Hematopoietic multipotent progenitor cell (in vitro differentiated cells): ENCODE measurements at regions not wholly inside any gene's neighbourhood (a gene's known extent, or its start where the extent isn't known, plus 50 kb on each side); places are given as distances from the start of the nearest gene placed in this dataset.
A peak's percentile ranks its signal among the peaks of the same experiment; 100 is the strongest.

Experiments
- DNase-seq, 3 donors: peaks; one replicate each; pipeline ENCODE4 v3.0.0-alpha.2; 2011 to 2015; ENCODE audit warnings: low read depth in 2 of 3, low spot score in 2 of 3

DNA sequence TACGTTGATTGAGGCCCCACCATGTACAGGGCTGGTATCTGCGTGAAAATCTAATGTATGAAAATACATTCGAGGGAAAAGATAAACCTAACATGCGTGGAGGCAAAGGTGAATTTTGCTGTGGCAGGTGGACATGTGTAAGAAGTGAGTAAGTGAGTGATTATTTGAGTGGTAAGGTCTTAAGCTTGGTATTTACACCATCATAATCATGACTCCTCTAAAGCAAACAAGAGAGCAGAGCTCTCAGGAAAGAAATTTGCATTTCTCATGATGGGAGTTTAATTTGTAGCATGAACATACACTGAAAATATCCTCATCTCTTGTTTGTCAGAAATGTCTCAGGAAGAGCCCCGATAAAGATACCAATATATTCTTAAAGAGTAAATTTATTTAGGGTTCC lies 260.6 kb downstream of the PSAT1 start:
- DNase-seq = no peak

DNA sequence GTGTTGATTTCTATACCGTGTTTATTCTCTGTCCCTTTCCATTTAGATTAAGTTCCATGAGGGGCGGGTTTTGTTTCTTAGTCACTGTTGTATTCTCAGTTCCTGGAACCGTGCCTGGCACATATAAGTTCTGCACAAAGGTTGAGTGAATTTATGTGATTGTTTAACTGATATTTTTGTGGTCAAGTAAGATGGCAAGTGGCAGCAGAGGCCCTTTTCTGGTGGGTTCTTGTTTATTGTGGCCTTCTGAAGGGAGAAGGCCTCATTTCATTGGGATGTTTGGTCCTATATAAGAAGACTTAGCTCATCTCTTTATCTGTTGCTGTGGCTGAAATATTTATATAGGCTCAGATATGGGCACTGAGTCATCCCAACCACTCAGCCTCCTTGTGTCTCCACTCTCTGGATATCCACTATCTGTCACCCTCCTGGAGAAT lies 262.5 kb downstream of the PSAT1 start:
- DNase-seq = no peak

DNA sequence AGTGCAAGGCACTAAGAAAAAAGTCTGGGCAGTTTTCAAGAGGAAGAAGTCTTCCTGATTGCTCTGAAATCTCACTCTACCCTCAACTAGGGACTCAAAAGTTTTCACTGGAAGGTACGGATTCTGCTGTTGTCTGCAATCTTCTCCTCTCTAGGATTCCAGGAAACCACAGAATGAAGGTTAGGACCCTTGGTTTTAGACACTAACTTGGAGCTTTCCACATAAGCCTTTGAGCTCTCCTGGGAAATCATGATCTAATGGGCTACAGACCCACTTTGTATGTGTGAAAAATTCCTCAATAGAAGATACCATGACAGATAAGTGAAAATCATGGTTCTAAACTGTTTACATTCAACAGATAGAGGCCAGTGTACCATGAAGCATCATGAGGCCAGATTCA lies 265.1 kb downstream of the PSAT1 start:
- no peak for DNase-seq

DNA sequence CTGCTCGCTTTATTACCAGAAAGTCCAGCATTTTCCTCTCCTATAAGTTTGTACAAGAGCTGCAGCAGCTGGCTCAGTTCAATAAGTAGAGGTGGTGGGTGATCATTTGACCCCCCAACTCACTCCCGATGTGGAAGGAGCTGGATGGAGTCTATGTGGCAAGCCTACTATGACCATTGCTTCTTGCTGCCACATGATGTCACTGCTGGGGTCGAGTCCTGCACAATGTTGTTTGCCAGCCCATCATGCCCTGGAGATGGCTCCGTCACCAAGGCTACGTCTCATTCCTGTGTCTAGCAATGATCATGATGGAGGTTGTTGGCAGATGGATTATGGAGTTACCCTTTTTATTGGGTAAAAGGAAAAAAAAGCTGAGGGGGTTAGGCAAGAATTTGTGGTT lies 266.3 kb downstream of the PSAT1 start:
- no peak for DNase-seq

DNA sequence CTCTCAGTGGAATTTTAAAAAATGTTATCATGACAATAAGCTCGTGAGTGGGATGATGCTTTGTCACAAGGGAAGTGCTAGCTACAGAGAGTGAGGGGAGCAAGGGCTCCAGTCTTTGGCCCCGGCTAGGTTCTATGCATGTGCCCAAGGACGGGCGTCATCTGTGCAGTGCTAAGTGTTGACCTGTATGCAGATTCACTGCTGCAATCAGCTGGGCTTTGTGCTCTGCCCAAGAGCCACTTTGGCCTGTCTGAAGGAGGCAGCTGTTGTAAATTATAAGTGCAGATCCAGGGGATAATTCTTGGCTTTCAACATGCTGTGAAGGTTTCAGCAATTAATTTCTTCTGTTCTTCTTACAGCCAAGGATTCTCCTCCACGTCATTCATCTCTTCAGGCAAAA lies 268.6 kb downstream of the PSAT1 start:
- DNase-seq = no peak

DNA sequence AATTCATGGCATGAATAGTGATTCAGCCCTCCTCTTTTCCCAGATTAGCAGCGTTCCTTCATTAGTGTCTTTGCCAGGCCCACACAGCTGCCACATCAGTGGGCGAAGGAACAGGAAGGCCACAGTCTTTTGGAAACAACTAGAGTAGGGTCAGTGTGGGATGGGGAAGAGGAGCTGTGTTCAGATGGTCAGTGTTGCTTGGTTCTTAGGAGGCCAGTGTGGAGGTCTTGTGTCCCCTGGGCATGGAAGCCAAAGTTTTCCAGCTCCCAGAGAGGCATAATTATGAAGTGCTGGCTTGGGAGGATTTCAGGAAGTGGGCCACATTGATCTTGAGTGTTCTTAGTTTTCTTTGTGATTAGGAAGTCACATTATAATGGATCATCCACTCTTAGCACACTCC lies 269.6 kb downstream of the PSAT1 start:
- no peak for DNase-seq

DNA sequence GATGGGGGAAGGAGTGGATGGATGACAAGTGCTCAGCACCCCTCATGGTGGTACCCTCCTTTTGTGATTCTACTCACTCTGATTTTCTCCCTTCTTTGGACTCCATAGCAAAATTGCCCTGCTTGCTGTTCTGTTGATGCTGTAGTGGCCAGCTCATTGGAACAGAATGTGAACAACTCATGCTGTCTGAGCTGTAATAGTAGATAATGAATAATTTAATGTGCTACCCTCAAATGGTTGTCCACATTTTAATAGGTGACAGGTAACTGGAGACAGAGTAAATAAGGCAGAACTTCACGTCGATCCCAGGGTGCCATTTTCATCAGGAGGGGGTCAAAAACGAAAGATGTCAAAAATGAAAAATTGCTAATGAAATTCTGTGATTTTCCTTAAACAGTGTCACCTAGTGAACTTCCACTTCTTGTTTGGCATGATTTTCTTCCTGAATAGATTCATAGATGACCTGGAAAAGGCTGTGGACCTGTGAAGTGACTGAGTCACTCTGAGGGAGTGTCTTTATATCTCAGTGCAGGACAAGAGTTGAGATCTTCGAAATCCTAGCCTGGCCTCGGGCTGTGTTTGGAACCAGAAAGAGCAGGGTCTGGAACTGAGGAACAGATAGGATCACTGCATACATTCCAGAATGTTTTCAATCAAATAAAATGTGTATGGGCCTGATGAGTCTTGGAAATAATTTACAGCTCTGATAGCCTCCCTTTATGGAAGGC lies 270.2 kb downstream of the PSAT1 start:
- no peak for DNase-seq

DNA sequence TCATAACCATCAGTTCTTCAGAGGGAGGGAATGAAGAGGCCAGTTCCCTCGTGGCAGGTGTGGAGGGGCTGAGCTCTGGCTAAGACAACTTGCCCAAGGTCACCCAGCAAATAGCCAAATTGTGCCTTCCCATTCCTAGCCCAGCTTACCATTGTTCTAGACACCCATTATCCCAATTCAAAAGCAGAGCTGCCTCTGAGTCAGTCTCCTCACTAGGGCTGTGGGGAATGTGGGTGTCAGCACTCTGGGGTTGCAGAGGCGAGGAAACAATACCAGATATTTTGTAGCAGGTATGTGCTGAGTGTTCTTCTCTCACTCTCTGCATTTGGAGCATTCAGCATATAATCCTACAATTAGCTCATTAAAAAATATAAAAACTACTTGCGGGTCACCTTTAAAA lies 270.8 kb downstream of the PSAT1 start:
- DNase-seq = no peak

DNA sequence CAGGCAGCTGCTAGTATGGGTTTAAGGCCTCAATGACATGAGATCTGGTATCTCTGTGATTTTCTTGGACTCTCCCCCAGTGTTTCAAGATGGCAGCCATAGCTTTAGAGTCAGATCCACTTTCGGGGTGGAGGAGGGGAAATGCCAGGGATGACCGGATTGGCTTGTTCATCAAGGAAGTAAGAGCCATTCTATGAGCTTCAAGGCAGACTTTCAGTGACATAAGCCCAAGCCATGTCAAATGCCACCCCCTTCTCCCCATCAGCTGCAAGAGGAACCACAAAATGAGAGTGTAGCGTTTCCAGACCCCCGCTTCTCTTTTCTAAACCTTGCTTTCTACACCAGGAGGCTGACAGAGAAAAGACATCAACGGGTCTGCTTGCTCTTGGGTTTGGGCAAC lies 271.8 kb downstream of the PSAT1 start:
- no peak for DNase-seq

DNA sequence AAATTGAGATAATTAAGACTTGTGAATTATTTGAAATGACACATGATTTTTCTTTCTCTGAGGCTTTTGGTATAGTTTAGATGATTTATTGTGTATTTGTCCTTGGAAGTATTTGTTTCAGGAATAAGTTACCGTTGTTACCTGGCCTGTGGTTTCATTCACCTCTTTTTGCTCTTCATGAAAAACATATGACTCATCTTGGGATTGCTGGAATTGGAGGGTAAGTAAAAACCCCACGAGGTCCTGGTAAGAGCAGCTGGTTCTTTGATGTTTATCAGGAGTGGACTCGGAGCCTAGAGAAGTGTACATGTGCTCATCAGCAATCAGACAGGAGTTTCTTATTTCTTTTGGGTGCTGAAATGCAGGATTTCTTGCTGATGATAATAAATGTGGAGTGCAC lies 275.3 kb downstream of the PSAT1 start:
- DNase-seq = no peak

DNA sequence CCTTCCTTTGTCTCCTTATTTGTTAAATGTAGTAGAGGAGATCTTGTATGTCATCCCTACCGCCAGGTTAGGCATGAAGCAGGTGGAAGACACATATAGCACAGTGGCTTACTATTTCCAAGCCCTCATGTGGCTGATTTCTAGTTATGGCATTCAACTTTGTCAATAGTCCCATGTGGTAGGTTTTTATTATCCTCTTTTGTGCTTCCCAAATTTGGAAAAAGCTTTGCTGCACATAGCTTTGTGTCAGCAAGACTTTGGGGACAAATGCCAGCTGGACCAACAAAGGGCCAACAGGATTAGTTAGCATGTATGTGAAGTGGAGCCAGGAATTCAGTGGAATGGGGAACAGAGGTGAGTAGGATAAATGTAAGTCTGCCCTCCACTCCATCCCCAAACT lies 276.3 kb downstream of the PSAT1 start:
- no peak for DNase-seq

DNA sequence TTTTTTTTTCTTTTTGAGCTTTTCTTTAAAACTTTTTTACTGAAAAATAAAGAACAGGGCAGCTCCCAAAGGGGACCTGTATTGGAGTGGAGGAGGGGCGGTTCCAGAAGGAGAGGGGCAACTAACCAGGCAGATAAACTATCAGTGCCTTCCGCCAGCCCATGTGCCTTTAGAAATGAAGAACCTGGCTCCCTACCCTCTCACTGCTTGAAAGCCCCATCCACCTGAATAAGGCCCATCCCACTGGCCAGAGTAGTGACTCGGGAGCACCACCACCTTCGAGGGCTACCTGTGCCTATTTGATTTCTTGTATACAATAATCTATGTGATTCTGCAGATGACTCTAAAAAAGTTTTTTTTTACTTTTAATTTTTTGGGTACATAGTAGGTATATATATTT lies 276.7 kb downstream of the PSAT1 start:
- no peak for DNase-seq

DNA sequence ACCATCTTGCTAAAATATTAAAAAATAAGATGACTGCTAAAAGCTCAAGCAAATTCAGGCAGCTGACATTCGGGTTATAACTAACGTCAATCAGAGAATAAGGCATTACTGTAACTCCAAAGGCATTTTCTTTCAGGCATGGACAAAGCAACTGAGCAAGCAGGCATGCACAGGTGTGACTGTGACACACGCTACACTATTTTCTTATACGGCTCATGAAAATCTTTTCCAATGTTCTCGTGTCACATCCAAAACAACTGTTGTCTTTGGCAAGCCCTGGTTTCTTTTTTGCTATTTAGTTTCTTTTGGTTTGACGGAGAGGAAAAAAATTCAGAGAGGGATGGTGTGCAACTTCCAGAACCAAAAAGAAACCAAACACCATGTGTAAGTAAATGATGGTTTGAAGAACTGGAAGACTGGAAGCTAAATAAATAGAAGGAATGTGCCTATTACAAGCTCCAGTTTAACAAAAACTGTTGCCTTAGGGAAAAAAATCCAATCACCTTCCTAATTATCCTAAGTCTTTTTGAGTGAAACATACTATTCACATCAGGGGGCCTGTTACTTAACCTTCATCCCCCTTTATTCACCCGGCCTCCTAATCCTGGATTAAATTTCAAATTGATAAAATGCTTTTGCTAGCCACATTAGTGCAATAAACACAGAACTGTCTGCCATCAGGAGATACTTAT lies 277.6 kb downstream of the PSAT1 start:
- no peak for DNase-seq

DNA sequence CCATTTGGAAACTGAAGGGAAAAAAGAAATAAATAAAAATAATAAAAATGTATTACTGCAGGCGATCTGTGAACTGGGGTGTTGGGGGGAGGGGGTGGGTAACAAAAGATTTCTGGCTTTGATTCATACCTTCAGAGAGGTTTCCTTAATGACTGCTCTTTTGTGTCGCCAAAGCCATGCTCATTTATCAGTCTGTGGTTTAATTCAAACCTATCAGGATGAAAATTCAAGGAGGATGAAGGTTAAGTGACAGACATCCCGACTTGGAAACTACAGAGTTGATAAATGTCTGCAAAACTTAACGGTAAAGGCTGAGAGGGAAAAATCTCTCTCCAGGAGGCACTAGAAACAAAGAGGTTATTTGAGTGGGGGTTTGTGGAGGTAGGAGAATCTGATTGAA lies 278.2 kb downstream of the PSAT1 start:
- no peak for DNase-seq

DNA sequence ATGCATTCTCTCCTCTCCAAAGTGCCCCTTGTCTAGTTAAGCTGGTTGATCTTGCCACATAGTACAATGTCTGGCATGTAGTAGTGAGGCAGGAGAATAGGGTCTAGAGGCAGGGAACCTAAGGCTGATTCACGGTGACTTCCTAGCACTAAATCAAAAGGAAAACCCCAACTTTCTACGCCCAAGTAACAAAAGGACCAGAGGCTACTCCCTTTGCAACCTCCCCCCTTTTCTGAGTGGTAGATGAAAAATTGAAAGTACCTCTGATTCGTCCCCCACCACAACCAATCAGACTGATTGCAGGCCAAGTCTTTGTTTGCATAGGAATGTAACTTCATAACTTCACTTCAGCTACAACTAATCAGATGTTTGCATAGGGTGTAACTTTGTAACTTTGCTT lies 278.8 kb downstream of the PSAT1 start:
- no peak for DNase-seq

DNA sequence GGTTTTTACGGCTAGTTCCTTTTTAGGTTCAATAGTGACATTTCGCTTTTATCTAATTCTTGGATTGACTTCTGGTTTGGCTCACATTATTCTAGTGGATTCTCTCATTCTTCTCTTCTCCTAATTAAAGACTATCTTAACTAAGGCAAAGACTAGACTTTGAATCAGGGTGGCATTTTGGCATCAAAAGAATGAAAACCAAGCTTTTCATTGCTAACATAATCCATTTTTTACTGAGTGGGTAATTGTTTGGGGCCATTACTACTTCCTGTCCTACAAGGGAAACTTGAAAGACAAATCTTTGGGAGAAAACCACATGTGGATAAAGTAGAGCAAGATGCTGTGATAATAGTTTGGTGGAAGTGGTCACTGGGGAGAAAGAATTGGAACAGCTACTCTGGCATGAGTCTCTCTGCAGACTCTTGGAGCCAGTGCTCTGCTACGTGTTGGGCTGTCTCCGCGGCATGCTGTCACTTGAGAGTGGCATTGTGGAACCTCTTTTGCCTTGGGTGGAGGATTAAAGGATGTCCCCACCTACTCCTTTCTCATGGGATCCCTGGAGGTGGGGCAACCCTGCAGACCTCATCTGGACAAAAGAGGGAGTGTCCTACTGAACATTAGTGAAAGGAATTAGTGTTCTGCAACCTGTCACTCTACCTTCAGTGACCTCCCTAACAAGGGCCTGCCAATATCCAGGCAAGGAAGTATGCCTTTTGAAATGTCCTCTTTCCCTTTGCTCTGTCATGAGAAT lies 280.4 kb downstream of the PSAT1 start:
- no peak for DNase-seq

DNA sequence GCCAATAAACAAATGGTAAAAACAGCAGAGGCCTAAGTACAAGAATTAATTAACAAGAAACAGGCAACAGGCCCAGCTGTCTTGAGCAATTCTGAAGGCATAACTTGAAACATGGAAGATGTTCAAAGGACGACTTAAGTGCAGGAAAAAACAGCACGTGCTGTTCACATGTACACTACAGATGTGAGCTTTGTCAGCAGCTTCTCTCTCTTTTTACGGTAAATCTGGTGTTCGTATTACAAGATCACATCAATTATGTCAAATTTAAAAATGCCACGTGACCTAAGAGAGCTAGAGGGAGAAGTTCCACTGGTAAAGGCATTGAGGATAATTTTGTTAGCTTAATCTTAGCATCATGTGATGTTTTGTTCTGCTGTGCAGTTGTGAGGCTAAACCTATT lies 281.1 kb downstream of the PSAT1 start:
- no peak for DNase-seq

DNA sequence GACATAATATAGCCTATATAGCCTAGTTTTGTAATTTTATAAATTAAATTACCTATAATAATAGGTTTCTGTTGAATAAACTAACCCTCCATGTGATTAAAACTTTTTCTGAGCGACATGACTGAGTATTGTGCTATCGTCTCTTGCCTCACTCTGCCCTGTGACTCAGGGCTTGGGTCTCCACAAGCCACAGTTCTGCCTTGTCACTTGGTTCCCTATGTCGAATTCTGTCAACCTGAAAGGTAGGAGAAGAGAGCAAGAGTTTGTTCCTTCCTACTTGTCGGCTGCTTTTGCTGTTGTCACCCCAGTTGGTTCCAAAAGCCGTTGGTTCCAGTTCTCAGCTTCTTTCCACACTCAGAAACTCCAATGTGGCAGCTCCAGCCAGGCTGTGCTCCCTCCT lies 285.9 kb downstream of the PSAT1 start:
- DNase-seq = peak in 2 of 3 donors; percentile 10 to 33

DNA sequence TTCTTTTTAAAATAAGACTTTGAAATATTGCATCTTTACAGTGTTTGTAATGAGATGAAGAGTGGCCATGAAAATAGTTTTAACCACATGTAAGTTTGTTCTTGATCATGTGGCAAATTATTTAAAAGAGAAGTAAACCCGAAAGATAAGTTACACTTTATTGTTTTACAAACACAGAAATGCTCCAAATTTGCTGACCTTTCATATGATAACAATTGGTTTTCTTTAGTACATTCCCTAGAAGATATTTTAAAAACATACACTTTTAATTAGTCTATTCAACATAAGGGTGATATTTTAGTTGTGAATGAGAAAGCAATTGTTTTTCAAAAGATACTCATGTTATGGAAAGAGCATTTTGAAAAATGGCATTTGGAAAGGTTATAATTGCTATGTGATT lies 287.7 kb downstream of the PSAT1 start:
- no peak for DNase-seq

DNA sequence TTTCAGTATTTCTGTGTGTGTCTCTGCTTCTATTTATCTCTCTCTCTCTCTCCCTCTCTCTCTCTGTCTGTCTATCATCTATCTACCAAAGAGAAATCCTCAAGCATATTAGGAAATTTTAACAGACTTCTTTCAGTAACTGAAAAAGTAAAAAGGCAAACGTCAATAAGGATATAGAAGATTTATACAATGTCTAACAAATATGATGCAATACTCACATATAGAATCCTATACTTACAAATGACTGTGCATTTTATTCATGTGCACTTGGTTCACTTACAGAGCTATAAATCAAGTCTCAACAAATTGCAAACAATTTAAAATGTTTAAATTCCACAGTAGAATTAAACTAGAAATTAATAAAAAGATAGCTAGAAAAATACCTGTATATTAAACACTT lies 289.0 kb downstream of the PSAT1 start:
- DNase-seq = no peak

DNA sequence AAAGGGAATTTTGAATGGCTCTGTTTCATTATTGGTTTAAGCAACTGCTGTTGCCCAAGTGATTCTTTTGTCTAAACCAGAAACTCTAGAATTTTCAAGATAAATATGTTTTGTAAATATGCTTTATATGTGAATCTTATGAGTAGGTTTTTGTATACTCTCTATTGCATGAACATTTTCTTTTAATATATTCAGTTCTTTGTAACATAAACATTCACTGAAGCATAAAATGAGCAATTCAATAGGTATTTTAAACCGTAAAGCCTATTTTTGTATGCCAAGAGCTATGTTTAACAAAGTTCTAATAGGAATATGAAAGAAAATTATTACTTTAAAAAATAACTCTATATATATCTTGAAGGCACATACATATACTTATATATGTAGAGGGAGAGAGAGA lies 293.1 kb downstream of the PSAT1 start:
- DNase-seq = no peak

DNA sequence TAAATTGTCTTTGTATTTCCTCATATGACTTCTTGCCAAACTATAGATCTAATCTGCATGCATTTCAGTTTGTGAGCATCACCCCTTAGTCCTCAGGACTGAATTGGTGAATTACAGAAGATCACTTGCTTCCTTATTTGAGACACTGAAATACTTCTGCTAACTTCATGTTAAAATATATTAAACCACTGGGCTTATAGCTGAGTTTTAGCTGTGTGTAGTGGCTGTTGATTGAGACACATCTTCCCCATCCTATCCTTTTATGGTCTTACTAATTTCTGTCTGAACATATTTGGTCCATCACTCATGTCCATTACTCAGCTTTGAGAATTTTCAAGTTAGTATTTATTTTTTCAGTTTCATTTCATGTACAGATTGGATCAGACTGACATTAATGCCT lies 295.9 kb downstream of the PSAT1 start:
- DNase-seq = peak in 1 of 3 donors; percentile 22
